ENCODE measurements at regions not wholly inside any gene's neighbourhood (a gene's known extent, or its start where the extent isn't known, plus 50 kb on each side); places are given as distances from the start of the nearest gene placed in this dataset.

DNA sequence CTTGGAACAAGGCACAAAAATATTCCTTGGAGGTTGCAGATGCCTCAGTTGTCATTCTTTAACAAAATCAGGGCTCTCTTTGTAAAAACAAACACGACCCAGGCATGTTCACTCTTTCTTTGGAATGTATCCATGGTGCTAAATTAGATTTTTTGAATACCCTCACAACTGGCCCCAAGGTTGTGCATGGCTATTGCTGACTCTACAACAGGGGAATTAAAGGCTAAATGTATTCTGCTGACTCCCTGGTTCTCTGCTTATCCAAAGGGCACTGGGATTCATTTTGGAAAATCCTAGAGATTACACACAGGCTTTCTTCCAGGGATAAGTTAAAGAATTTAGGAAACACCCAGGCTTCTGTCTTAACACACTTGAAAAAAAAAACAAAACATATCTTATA is 332.5 kb downstream of the WDR11 start:
- no peaks in the 10 kb centered on the region for H3K9me2 ChIP-seq (ENCODE audit: insufficient read depth, low read length)
- H3K4me3 ChIP-seq (ENCODE audit: low read length) = no peak overlapping the region
- H2AFZ ChIP-seq (ENCODE audit: low read depth, low read length) = no peak overlapping the region
- no peak overlapping the region for H3K27ac ChIP-seq (ENCODE audit: low read length)
- no peak overlapping the region for H3K9ac ChIP-seq (ENCODE audit: low read length)
- H3K79me2 ChIP-seq (replicated peaks; ENCODE audit: insufficient read depth, low read length) = no peaks in the 10 kb centered on the region
- no peaks in the 10 kb centered on the region for H3F3A ChIP-seq (ENCODE audit: insufficient read depth, low read length, poor library complexity, severe bottlenecking)
- no peaks in the 10 kb centered on the region for H4K20me1 ChIP-seq (ENCODE audit: insufficient read depth)
- no peaks in the 10 kb centered on the region for H3K36me3 ChIP-seq (ENCODE audit: insufficient read depth, low read length)
- TF ChIP-seq, protein P1, sequence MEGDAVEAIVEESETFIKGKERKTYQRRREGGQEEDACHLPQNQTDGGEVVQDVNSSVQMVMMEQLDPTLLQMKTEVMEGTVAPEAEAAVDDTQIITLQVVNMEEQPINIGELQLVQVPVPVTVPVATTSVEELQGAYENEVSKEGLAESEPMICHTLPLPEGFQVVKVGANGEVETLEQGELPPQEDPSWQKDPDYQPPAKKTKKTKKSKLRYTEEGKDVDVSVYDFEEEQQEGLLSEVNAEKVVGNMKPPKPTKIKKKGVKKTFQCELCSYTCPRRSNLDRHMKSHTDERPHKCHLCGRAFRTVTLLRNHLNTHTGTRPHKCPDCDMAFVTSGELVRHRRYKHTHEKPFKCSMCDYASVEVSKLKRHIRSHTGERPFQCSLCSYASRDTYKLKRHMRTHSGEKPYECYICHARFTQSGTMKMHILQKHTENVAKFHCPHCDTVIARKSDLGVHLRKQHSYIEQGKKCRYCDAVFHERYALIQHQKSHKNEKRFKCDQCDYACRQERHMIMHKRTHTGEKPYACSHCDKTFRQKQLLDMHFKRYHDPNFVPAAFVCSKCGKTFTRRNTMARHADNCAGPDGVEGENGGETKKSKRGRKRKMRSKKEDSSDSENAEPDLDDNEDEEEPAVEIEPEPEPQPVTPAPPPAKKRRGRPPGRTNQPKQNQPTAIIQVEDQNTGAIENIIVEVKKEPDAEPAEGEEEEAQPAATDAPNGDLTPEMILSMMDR (IDR thresholded peaks at IDR 0.05; ENCODE audit: poor library complexity, severe bottlenecking) = no peak
- no peak overlapping the region for H3K4me2 ChIP-seq (ENCODE audit: low read length)
- H3K9me3 ChIP-seq (ENCODE audit: low read length) = no peaks in the 10 kb centered on the region
- no peaks in the 10 kb centered on the region for H3K27me3 ChIP-seq (ENCODE audit: insufficient read depth, low read depth, low read length)

DNA sequence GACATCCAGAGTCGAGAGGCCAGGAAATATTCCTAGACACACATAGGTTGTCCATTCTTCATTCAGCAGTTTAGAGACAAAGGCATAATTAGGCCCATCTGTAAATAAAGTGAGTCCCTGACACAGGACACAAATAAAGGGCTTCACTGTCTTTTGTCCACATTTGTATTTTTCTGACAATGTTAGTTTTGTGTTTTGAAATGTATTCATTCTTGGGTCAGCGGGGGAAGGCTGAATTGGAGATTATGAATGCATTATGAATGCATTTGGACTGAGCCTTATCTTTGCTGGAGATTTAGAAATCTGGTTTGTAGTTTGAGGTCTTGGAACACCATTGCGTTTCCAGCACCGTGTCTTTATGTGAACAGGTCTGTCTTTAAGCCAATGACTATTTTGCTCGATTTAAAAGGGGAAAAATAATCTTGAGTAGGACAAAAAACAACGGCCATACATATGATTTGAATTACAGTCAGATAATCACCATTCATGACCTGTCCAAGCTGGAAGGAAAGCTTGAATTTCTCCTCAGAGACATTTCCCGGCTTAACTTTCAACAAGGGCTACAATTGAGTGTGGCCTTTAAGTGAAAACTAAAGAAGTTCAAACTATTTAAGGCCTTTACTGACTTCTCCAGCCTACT is 334.8 kb downstream of the WDR11 start:
- Histone ChIP-seq H3K9me2 (ENCODE audit: insufficient read depth, low read length) (no peaks in the 10 kb centered on the region), H4K20me1 (ENCODE audit: insufficient read depth) (no peaks in the 10 kb centered on the region), H3K36me3 (ENCODE audit: insufficient read depth, low read length) (no peaks in the 10 kb centered on the region), H3K4me3 (ENCODE audit: low read length) (no peak overlapping the region), H3K9ac (ENCODE audit: low read length) (no peak overlapping the region), H3K4me2 (ENCODE audit: low read length) (no peak overlapping the region), H3K27me3 (ENCODE audit: insufficient read depth, low read depth, low read length) (no peaks in the 10 kb centered on the region), H3K9me3 (ENCODE audit: low read length) (no peaks in the 10 kb centered on the region), H3K79me2 (replicated peaks; ENCODE audit: insufficient read depth, low read length) (no peaks in the 10 kb centered on the region), H2AFZ (ENCODE audit: low read depth, low read length) (no peak overlapping the region), H3K27ac (ENCODE audit: low read length) (no peak overlapping the region), H3F3A (ENCODE audit: insufficient read depth, low read length, poor library complexity, severe bottlenecking) (no peaks in the 10 kb centered on the region)
- TF ChIP-seq MXI1 (conservative IDR thresholded peaks at IDR 0.05; ENCODE audit: poor library complexity, severe bottlenecking) = no peak
- TF ChIP-seq, protein P1 (IDR thresholded peaks at IDR 0.05; ENCODE audit: poor library complexity, severe bottlenecking) = no peak
- TF ChIP-seq EZH2 (IDR thresholded peaks at IDR 0.05; ENCODE audit: borderline replicate concordance, insufficient read depth, low read length, poor library complexity, severe bottlenecking) = no peak
- no peak for TF ChIP-seq SMC3 (conservative IDR thresholded peaks at IDR 0.05; ENCODE audit: poor library complexity)
- no peak for TF ChIP-seq POLR2AphosphoS5 (IDR thresholded peaks at IDR 0.05)
- no peak for TF ChIP-seq EP300 (conservative IDR thresholded peaks at IDR 0.05; ENCODE audit: poor library complexity, severe bottlenecking)
- TF ChIP-seq, protein P2, sequence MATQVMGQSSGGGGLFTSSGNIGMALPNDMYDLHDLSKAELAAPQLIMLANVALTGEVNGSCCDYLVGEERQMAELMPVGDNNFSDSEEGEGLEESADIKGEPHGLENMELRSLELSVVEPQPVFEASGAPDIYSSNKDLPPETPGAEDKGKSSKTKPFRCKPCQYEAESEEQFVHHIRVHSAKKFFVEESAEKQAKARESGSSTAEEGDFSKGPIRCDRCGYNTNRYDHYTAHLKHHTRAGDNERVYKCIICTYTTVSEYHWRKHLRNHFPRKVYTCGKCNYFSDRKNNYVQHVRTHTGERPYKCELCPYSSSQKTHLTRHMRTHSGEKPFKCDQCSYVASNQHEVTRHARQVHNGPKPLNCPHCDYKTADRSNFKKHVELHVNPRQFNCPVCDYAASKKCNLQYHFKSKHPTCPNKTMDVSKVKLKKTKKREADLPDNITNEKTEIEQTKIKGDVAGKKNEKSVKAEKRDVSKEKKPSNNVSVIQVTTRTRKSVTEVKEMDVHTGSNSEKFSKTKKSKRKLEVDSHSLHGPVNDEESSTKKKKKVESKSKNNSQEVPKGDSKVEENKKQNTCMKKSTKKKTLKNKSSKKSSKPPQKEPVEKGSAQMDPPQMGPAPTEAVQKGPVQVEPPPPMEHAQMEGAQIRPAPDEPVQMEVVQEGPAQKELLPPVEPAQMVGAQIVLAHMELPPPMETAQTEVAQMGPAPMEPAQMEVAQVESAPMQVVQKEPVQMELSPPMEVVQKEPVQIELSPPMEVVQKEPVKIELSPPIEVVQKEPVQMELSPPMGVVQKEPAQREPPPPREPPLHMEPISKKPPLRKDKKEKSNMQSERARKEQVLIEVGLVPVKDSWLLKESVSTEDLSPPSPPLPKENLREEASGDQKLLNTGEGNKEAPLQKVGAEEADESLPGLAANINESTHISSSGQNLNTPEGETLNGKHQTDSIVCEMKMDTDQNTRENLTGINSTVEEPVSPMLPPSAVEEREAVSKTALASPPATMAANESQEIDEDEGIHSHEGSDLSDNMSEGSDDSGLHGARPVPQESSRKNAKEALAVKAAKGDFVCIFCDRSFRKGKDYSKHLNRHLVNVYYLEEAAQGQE (IDR thresholded peaks at IDR 0.05; ENCODE audit: borderline replicate concordance) = no peak
- TF ChIP-seq RAD21 (conservative IDR thresholded peaks at IDR 0.05) = no peak
- no peak for TF ChIP-seq TAF1 (IDR thresholded peaks at IDR 0.05; ENCODE audit: low read depth)
